Right ventricle myocardium inferior (tissue), 1 donor: ENCODE measurements at regions not wholly inside any gene's neighbourhood (a gene's known extent, or its start where the extent isn't known, plus 50 kb on each side); places are given as distances from the start of the nearest gene placed in this dataset.

Experiments
- ATAC-seq: fragments of 200-7000 bp; cut with Tn5 transposase; one replicate; pipeline ENCODE4 v1.9.1; 2020; ENCODE audit warnings: mild to moderate bottlenecking, moderate library complexity
- DNase-seq: peaks from one replicate; pipeline ENCODE4 v3.0.0; 2021; ENCODE audit errors: missing footprints
- intact Hi-C: fragments of 100-400 bp; cut with DNase I; formaldehyde crosslinking; loops from one replicate; pipeline ENCODE4 v1.11.0; 2022
- donor health status: DM: no; HTN: yes; CAD: no; lungs with severe emphysema.

DNA sequence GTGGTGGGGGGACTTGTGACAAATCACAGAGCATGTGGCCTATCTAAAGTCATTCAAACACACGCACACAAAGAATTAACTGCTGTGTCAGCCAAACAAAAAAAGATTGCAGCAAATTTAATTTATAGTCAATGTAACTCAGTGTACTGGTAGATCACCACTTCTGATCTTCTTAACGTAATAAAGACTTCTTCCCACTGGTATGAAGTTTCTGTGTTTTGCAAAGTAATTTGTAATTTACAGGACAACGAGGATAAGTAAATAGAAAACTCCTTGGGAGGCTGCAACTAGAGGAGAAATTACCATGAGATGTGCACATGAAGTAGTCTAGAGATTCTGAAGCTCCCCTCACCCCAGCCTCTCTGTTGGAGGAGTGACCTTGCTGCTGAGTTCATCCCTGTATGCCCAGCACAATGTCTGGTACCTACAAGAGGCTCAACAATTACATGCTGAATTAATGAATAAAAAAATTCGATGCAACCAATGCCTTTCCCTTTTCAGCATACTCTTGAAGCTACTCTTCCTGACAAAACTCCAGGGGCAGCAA lies 207.3 kb downstream of the ARRDC4 start:
- intact Hi-C loops = no loop called here
- DNase-seq (no peak), ATAC-seq (no peak)

DNA sequence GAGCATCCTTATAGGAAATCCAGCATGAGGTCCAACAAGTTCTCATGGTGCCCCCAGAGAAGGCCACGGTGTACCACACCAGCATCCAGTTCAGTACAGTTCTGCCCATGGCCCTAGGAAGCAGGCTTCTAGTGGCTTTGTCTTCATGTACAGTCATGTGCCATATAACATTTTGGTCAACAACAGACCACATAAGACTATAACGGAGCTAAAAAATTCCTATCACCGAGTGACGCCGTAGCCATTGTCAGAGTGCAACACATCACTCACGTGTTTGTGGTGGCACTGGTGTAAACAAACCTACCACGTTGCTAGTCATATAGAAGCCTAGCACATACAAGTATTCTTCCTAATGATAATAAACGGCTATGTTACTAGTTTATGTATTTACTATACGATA lies 209.0 kb downstream of the ARRDC4 start:
- intact Hi-C loops = no loop called here
- no peak for ATAC-seq
- no peak for DNase-seq

DNA sequence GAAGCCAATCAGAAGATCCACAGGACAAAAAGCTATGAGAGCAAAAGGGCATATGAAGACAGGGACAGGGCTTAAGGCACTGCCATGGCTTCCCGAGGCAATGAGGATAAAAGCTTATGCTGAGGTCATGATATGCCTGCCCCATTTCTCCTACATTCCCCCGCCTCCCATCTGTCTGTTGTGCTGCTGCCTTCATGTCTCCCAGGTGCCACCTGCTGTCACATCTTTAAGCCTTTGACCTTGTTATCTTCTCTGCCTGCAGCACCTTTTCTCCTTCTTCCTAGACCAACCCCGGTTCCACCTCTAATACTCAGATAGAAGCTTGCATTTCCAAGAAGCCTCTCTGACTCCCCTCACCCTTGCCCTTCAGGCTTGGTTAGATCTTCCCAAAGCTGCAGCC lies 213.8 kb downstream of the ARRDC4 start:
- ATAC-seq (no peak), DNase-seq (no peak)
- intact Hi-C loops = no loop called here

DNA sequence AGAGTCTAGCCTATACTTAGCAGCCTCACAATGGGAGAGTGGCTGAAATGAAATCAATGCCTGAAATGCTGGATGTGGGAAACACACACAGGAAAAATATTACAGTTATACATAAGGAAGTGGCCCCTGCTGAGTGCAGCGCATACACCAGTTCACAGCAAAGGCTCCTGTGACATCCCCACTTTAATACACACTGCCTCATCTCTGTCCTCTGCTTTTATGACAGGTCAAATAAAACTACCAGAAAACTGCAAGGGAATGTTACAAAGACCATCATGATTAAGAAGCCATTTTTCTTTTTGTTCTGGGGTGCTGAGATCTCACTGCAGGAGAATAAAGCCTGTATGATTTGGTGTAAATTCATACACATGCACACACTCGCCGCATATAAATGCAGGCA lies 214.3 kb downstream of the ARRDC4 start:
- ATAC-seq (no peak), DNase-seq (no peak)
- intact Hi-C loops = loop anchor here (5.0 kb wide), 1 partner anchor 268 kb away; no protein-coding TSS in a partner anchor

DNA sequence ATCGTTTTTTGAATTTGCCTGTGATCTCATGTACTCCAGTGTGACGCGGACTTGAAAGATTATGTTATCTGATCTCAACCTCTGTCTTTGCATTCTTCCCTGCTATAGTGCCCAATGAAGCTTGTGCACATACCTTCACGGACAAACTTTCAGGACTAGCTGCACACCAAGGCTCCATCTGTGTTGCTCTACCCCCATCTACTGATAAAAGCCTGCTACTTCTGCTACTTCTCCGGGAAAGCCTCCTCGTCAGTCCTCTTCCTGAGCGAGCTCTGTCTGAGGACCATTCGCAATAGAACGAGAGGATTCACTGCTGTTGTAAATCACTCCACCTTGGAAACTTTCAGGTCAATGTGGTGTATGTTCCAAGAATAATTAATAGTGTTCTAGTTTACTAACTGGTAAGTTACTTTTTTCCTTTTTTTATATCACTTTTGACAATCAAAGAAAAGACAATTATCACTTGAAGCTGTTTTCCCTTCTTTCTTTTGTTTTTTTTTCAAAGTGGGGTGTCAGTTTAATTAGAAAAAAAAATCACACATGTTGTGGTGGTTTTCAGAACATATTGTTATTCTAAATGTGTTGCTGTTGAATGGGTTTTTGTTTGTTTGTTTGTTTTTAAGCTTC lies 217.6 kb downstream of the ARRDC4 start:
- ATAC-seq (peak; percentile 50), DNase-seq (no peak)
- intact Hi-C loops = loop anchor here (5.0 kb wide), 1 partner anchor 271 kb away; no protein-coding TSS in a partner anchor

DNA sequence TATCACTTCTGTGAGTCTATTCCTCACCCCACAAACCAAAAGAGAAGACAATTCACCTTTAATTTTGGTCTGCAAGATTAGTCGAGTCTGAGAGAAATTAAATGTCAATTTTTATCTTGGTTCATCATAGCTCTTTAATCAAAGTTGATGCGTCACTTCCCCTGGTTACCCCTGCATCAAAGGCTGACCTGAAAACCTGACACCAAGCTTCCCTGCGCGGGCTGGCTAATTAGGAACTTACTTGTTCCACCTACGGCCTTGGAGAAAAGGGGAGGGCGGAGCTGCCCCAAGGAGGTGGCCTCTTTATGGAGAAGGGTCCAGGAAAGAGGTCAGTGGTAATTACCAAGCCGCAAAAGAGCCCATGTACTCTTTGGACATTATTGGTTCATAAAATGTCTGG lies 218.4 kb downstream of the ARRDC4 start:
- DNase-seq (no peak), ATAC-seq (no peak)
- intact Hi-C loops = loop anchor here (5.0 kb wide), 1 partner anchor 272 kb away; no protein-coding TSS in a partner anchor

DNA sequence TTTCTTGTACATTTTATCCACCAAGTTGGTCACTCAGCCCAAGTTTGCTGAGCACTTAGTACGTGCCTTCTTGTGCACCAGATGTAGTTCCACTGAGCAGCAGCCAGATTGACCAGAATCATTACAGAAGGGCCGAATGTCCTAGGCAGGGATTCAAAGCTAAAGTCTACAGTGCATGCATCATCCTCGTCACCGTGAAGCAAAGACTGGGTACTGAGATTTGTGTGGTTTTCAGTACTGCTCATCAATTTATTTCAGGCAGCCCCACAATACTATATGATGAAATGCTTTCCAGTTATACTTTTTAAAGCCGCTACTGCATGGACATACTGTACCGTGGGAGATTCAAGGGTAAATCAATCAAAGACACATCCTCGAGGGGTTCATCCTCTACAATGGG lies 227.0 kb downstream of the ARRDC4 start:
- DNase-seq = no peak
- intact Hi-C loops = no loop called here

DNA sequence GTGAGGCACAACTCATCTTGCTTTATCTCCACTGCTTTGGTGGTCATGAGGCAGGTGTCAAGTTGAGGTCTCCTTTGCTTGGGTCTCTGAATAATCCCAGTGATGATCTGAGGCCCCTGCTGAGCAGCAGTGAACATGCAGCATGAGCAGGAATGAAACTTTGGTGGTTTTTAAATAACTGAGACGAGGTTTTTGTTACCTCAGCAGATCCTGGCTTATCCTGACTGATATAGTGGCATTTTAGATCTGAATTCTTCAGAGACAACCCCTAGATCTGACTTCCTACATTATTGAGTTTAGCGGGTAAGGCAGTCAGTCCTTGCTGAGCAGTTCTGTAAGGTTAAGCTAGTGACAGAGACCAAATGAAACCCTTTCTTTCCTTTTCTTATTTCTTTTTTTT lies 230.4 kb downstream of the ARRDC4 start:
- ATAC-seq = no peak
- intact Hi-C loops = no loop called here

More for the DNA sequence above, 227.0 kb downstream of the ARRDC4 start:
- no peak for ATAC-seq

DNA sequence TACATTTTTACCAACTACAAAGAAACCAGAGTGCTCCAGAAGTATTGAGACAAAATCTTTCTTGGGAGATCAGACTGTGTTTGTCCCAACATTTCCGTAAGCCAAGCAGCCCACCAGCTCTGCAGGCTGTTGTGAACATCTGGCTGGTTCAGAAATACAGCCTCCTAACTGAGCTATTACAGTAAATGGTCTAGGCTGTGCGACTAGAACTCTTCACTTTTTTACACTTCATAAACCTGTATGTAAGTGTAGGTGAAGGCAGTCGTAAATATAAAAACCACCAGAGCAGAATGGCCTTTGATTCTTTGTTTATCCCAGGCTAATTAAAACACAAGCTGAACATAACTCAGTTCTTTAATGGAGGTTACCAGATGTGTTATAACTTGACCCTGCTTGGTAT lies 235.3 kb downstream of the ARRDC4 start:
- intact Hi-C loops = no loop called here
- DNase-seq (no peak), ATAC-seq (no peak)

More for the DNA sequence above, 230.4 kb downstream of the ARRDC4 start:
- no peak for DNase-seq

DNA sequence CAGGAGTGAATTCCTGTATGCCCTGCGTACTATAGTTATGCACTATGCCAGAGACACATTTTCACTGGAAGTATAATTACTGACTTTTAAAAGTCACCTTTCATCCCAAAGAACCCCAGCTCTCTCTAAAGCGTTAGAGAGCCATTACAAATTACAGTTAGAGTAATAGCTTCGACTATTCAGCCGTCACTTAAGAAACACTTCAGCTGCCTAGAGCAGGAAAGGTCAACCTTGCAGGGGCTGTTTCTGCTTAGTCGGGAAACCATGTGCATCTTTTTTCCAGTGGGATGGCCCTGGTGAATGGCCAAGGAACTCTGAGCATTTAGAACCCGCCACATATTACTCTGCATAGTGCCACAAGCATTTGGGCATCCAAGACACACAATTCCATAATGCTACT lies 235.9 kb downstream of the ARRDC4 start:
- intact Hi-C loops = no loop called here
- ATAC-seq (no peak), DNase-seq (no peak)

DNA sequence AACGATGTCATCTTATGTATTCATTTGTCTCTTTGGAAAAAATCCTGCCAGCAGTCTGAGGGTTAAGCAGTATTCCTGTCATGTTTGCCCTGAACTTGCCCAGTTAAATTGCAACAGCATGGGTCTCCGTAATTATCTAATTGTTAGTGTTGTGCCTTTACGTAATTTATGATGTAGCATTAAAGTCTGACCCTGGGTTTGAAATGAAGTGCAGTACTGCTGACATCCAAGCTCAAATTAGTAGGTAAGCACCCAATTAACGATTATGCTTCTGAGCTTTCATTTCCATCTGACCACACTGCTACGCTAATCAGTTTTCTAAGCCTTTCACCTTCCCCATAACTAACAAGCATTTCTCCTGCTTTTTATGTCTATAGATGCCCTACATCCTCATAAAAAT lies 241.8 kb downstream of the ARRDC4 start:
- DNase-seq (no peak), ATAC-seq (no peak)
- intact Hi-C loops = no loop called here

DNA sequence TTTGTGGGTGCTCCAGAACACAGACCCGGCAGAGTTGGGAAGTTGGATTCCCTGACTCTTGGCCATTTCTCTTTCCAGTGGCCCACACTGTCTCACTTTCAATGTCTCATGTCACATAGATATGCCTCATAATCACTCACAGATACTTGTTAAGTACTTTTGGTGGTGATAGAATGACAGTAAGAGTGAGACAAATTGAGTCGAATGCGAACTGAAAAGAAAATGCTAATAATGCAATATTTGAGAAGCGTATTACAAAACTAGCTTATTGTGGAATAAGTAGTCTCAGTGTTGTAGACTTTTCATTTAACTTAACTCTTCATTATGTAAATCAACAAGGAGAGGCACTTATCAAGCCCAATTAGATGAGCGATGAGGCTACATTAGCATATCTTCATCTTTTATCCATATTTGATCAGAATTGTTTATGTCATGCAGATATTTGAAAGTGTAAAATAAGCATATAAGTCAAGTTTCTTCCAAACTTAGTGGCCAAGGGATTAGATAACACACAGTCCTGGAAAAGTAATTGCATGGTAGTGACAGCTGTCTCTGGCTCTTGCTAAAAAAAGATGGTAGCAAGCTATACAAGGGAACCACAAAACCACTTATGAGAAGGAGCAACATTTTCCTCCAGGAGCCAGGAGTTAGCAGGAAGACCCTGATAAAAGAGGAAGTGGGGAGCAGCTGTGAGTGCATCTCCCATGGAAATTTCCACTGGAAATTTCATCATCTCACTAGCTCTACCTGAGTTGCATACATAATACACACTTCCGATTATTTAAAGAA lies 243.6 kb downstream of the ARRDC4 start:
- intact Hi-C loops = no loop called here
- no peak for DNase-seq
- no peak for ATAC-seq

DNA sequence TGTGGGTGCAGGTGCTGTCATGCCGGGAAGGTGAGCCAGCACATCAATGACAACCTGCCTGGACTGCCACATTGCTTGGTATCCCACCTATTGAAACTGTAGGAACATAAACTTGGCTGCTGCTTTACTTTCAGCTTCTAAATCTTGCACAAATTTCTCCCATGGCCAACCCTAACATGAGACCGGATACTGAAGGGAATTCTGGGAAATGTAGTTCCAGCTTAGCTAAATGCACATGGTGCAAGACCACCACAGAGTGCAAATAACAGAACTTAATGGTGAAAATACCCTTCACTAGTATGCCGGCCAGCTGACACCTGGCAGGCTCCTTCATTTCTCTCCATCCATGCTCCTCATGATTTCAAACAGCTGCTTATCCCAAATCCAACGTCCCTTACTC lies 247.4 kb downstream of the ARRDC4 start:
- ATAC-seq (no peak), DNase-seq (no peak)
- intact Hi-C loops = no loop called here

DNA sequence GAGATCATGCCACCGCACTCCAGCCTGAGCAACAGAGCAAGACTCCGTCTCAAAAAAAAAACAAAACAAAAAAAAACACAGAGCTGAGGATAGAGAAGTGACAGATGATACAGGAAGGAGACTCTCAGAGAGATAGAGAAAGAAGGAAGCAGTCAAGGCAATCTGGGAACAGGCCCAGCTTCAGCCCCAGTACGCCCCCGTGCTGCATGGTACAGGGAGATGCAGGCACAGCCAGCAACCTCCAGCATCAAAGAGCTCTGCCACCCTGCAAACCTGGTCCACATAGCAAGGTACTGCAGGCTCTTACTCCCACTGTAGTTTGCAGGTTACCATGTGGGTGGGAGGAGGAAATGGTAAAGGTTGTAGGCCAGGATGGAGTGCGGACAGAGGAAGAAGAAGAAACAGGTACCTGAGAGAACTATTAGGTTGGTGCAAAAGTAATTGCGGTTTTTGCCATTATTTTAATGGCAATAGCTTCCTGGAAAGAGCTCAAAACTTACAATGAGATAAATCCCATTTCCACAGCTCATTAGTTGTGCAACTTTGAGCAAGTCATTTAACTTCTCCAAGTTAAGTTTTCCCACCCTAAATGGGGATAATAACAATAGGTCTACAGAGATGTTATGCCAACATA lies 253.0 kb downstream of the ARRDC4 start:
- DNase-seq (no peak), ATAC-seq (no peak)
- intact Hi-C loops = no loop called here

DNA sequence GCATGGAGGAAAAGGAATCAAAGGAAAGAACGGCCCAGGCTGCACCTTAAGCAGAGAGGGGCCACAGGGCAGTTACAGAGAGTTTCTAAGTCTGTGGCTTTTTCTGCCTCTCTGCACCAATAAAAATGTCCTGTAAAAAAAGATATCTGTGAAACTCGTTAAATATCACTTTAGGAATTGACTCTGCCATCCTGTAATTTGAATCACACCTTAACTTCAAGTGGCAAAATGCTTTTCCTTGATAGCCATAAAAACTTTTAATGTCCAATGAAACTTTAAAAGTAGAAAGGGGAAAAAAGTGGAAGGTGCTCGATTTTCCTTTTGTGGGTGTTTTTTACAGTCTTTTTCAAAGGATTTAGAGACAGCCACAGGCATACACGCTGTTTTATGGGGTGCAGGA lies 255.7 kb downstream of the ARRDC4 start:
- ATAC-seq (no peak), DNase-seq (no peak)
- intact Hi-C loops = no loop called here

DNA sequence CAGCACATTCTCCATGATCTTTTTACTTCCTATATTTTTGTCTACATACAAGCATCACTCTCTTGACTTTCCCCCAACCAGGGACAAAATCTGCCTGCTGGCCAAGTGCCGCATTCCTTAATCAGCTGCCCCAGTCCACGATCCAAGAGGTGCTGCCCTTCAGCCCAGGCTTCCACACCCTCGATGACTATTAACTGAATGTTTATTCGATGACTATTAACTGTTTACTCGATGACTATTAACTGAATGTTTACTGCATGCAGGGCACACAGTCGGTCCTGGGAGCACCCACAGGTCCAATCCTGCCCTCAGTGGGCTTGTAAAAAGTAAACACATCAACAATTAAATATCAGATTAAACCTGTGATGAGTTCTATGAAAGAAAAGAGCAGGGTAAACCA lies 256.9 kb downstream of the ARRDC4 start:
- DNase-seq = no peak
- intact Hi-C loops = no loop called here

DNA sequence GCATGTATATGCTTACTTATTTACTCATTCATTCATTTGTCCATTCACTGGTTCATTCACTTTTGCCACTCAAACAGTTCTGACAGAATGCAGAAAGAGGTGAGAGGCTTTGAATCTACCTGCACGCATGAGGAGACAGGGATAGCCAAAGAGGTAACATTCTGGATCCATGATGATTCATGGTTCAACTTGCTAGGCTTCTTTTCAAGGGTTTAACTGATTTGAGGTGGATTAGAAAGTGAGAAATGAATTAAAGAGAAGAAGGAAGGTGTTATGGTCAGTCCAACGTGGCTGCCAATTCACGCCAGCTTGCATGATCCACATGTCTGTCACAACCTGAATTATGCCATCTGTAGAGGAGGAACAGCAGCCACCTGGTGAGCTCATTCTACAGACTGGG lies 260.6 kb downstream of the ARRDC4 start:
- ATAC-seq (no peak), DNase-seq (no peak)
- intact Hi-C loops = loop anchor here (10.0 kb wide), 1 partner anchor 64 kb away; no protein-coding TSS in a partner anchor

More for the DNA sequence above, 256.9 kb downstream of the ARRDC4 start:
- ATAC-seq = no peak

DNA sequence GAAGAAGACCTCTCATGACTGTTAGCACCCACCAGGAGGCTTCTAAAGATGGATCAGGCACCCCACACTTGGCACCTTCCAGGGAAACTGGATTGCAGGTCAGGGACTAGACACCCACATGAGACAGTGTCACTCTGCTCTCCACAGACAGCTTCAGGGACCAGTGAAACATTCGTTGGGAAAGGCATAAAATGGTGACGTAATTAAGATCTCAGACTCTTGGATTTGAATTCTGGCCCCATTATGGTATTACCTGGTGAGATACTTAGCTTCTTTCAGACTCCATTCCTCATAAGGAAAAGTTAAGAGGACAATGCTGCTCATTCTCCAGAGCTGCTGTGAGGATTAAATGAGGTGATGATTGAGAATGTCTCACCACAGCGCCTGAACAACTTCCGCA lies 261.1 kb downstream of the ARRDC4 start:
- DNase-seq = no peak
- intact Hi-C loops = loop anchor here (10.0 kb wide), 1 partner anchor 63 kb away; no protein-coding TSS in a partner anchor
- no peak for ATAC-seq

DNA sequence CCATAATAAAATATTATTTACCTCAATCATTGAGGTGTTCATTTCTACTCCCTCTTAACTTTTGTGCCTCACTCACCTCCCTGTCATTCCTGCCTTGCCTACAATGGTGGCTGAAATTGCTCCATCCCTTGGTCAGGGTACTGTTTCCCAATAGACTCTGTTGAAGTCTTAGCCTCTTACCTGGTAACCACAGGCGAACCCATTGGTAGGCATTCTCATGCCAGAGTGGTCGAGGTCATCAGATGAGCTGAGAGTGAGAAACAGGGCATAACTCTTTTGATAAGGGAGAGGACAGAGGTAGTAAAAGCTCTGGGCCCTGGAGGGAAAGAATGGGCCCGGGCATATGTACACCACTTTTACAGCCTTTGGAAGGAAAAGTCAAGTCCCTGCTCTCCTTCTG lies 265.6 kb downstream of the ARRDC4 start:
- DNase-seq = no peak
- intact Hi-C loops = loop anchor here (10.0 kb wide), 1 partner anchor 59 kb away; no protein-coding TSS in a partner anchor
- no peak for ATAC-seq
